ENCODE measurements at regions not wholly inside any gene's neighbourhood (a gene's known extent, or its start where the extent isn't known, plus 50 kb on each side); places are given as distances from the start of the nearest gene placed in this dataset.
A peak's percentile ranks its signal among the peaks of the same experiment; 100 is the strongest.
"Not testable (repeated sequence)": the region's sequence is repeated elsewhere in the genome, so short reads cannot be mapped to it uniquely, and the experiment has no call there.

DNA sequence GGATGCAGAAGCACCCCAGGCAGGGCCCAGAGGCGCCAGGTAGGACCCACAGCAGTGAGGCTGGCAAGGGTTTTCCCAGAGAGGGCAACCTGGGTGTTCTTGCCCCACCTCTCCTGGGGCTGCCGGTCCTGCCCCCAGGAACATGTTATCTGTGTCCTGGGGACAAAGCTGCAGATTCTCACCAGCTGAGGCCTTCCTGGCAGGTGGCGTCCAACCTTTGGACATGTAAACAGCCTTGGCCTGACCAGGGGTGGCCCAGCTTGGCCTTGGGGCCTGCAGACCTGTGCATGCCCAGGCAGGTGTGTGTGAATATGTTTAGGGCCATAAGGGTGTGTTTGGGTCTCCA, 101.8 kb upstream of the LARP1 start:
- DNase-seq (ENCODE audit: low spot score), result no peak

DNA sequence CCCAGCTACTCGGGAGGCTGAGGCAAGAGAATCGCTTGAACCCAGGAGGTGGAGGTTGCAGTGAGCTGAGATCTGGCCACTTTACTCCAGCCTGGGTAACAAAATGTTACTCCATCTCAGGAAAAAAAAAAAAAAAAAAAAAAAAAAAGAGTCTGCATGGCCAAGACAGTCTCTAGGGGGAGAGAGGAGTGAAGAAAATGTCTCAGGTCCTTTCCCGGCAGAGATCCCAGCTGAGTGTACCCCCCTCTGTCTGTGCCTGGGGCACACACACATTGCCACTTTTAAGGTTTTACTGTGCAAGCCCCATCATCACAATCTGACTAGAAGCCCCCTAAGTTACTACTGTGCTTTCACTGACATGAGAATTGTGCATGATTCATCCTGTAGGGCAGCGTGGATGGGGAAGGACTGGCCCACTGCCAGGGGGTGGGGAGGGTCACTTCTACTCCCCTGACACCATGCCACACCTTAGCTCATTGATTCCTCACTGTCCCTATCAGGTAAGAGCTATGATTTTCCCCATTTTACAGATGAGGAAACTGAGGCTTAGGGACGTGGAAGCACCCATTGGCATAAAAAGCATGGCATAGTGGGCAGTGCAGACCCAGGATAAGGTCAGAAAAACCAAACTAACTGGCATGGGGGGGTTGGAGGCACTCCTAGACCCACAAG, 102.3 kb upstream of the LARP1 start:
- DNase-seq (ENCODE audit: low spot score), result no peak

DNA sequence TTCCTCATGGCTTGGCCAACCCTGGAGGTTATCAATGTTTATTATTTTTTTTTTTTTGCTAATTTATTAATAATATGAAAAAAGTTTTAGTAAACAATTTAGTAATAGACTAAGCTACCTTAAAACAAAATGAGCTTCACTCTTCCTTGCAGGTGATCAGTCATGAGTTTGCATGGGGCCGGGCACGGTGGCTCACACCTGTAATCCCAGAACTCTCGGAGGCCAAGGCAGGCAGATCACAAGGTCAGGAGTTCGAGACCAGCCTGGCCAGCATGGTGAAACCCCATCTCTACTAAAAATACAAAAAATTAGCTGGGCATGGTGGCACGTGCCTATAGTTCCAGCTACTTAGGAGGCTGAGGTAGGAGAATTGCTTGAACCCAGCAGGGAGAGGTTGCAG, 103.4 kb upstream of the LARP1 start:
- not testable (repeated sequence) for DNase-seq (ENCODE audit: low spot score)

DNA sequence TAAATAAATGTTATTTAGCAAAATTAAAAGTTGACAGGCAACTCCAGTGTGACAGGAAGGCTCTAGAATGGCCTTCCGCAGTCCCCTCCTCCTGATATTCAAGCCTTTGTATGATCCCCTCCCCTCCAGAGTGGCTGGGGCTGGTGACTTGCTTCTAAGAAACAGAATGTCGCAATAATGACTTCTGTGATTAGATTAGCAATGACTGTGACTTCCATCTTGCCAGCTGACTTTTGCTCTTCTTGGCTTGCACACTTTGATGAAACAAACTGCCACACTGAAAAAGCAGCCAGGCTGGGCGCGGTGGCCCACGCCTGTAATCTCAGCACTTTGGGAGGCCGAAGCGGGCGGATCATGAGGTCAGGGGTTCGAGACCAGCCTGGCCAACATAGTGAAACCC, 106.5 kb upstream of the LARP1 start:
- DNase-seq (ENCODE audit: low spot score), result no peak

DNA sequence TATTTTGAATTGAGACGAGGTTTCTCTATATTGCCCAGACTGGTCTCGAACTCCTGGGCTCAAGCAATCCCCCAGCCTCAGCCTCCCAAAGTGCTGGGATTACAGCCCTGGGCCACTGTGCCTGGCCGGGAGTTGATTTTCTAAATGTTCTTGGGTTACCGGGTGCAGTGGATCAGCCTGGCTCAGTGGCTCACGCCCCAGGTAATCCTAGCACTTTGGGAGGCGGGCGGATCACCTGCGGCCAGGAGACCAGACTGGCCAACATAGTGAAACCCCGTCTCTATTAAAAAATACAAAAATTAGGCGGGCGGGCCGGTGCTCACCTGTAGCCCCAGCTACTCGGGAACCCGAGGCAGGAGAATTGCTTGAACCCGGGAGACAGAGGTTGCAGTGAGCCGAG, 106.9 kb upstream of the LARP1 start:
- DNase-seq (ENCODE audit: low spot score), result no peak

DNA sequence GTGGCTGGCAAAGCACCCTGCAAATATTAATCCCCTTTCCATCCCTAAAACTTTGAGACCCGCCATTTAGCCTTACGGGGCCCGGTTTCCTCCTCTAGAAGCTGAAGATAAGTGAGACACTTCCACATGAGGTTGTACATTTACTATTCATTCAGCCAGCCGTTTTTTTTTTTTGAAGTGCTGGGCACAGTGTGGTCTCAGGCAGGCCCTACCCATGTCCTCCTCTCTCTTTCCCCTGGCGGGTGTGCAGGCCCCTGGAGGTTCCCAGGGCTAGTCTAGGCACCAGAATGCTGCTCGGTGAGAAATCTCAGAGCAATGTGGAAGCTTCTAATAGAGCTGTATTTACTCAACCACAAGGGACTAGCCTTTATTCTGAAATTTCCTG, 107.4 kb upstream of the LARP1 start:
- no peak for DNase-seq (ENCODE audit: low spot score)

DNA sequence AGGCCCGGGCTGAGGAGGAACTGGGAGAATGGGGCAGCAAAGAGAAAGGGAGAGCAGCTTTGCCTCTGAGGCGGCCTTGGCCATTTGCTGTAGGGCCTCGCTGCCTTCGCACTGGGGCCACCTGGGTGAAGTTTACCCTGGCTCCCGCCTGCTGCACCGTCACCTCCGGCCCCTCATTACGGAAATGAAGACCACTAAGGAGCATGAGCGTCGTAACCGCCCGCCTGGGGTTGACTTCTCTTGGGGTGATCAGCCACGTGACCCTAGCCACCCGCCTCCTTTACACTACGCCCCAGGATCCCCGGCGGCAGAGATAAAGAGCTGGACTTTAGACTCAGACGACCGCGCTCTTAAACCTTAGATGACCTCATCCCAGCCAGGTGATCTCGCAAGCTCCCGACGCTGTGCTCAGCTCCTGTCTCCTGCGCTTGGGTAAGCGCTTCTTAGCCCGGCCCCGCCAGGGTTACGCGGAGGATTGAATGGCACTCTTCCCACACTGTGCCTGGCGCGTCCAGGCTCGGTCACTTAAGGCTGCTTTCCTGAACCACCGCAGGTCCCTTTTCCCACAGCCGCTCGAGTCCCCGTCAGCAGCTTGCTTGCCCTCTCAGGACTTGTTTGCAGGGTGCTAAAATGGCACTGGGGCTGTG, 107.9 kb upstream of the LARP1 start:
- DNase-seq (ENCODE audit: low spot score), result no peak

DNA sequence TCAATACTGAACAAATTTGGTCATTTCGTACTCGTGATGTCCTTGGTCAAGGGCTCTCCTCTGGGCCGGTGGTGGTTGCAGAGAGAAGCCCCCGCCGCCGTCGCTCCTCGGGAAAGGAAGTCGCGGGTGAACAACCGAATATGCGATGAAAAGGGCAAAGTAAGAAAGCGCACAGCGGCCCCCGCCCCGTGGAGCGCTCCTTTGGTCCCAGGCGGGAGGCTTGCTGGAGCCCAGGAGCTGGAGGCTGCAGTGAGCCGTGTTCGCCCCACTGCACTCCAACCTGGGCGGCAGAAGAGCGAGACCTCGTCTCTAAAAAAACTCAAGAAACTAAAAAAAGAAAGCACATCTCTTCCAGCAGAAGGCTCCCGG, 108.4 kb upstream of the LARP1 start:
- no peak for DNase-seq (ENCODE audit: low spot score)

DNA sequence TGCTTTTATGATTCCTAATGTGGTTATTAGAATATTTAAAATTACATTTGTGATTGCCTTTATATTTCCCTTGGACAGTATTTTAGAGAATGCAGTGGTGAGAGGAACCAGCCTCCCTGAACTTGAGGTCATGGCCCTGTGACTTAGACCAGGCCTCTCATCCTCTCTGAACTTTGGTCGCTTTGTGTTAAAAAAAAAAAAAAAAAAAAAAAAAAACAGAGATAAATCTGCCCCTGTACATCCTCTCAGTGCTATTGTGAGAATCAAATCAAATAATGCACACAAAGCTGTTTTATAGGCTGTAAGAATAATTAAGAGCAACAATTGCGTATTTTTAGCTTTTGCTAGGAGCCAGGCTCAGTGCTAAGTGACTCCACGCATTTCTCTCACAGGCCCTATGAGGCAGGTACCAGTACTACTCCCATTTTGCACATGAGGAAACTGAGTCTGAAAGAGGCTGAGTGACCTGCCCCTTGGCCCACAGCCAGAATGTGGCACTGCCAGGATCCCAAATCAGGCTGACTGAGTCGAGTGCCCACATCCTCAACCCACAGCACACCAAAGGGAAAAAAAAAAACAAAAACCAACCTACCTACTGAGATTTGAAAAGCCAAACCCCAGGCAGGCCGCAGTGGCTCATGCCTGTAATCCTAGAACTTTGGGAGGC, 110.3 kb upstream of the LARP1 start:
- no peak for DNase-seq (ENCODE audit: low spot score)

DNA sequence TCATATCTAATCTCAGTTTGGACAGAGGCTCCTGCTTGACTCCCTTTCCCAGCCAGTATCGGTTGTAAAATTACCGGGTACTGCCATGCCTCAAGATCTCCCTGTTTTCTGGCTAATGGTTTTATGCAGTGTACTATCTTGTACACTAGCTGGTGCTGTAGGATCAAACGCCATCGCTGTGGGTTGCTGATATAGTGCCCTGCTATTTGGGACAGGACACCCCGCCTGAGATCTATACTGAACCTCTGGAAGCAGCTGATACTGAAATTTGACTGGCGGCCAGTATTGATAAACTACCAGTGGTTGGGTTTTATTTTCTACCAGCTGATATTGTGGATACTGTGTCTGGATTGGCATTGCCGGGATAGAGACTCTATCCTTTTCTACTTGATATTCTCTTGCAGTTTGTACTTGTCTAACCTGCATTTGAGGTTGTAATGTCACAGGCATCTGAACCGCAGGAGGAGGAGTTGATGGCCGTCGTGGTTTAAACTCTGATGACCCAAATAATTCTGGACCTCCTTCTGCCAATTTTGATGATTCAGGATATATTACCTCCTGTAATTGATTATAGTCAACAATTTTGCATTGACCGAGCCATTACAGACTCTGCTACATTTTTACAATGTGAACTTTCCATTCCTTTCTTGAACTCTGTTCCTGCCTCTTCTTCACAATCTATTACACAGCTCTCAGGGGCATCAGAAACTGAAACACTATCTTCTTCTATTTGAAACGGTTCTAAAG, 112.5 kb upstream of the LARP1 start:
- DNase-seq (ENCODE audit: low spot score), result peak; percentile 78

DNA sequence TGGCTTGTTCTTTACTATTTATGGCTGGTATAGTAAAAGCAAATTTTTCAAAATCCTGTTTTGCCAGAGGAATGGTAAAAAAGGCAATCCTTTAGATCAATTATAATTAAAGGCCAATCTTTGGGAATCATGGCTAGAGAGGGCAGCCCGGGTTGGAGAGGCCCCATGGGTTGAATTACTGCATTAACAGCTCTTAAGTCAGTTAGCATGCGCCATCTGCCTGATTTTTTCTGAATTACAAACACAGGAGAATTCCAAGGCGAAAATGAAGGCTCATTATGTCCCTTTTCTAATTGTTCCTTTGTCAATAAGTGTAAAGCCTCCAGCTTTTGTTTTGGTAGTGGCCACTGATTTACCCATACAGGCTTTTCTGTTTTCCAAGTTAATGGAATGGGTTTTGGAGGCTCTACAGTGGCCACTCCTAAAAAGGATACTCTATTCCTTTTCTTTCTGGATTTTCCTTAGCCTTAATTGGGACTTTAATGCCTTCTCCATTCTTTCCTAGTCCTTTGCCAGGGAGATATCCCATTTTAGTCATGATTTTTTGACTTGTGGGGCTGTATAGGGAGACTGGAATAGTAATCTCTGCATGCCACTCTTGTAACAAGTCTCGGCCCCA, 114.9 kb upstream of the LARP1 start:
- peak; percentile 53 for DNase-seq (ENCODE audit: low spot score)

DNA sequence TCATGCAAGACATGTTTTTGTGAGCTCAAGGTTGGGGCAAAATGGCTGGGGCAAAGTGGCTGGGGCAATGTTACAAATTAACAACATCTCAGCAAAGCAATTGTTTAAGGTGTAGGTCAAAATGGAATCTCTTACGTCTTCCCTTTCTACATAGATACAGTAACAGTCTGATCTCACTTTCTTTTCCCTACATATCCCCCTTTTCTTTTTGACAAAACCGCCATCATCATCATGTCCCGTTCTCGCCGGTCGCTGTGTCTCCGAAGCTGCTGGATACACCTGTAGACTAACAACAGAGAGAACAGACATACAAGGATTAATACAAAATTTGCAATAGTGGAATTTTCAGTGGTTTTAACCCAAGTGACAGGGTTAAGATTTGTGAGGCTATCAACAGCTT, 118.4 kb upstream of the LARP1 start:
- not testable (repeated sequence) for DNase-seq (ENCODE audit: low spot score)

DNA sequence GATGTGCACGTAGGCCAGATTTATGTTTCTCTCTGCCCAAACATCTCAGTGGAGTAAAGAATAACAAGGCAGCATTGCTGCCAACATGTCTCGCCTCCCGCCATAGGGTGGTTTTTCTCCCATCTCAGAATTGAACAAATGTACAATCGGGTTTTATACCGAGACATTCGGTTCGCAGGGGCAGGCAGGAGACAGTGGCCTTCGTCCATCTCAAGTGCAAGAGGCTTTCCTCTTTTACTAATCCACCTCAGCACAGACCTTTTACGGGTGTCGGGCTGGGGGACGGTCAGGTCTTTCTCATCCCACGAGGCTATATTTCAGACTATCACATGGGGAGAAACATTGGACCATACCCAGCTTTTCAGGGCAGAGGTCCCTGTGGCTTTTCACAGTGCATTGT, 118.9 kb upstream of the LARP1 start:
- DNase-seq (ENCODE audit: low spot score), result not testable (repeated sequence)

DNA sequence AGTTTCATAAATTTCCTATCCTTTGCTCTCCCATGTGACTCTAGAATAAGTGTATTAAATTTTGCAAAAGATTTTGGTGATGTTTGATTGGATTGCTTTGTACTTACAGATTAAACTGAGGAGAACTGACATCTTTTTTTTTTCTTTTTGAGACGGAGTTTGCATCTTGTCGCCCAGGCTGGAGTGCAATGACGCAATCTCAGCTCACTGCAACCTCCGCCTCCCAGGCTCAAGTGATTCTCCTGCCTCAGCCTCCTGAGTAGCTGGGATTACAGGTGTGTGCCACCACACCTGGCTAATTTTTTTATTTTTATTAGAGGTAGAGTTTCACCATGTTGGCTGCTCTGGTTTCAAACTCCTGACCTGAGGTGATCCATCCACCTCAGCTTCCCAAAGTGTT, 121.4 kb upstream of the LARP1 start:
- not testable (repeated sequence) for DNase-seq (ENCODE audit: low spot score)

DNA sequence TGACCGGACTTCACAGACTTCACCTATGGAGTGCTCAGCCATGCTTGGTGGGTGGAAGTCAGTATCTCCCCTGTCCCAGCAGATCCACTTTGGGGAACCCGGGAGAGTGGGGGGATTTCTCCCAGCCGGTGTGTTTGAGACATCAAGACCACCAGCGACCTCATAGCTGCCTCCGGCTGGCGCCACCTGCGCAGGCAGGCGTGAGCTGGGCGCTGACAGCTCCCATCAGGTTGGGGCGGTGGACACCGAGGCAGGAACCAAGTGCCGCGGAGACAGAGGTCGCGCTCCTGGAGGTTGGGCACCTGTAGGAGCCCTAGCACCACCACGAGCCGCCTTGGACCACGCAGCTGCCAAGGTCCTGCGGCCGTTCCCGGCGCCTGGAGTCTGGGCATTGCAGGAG, 124.0 kb upstream of the LARP1 start:
- DNase-seq (ENCODE audit: low spot score), result no peak

DNA sequence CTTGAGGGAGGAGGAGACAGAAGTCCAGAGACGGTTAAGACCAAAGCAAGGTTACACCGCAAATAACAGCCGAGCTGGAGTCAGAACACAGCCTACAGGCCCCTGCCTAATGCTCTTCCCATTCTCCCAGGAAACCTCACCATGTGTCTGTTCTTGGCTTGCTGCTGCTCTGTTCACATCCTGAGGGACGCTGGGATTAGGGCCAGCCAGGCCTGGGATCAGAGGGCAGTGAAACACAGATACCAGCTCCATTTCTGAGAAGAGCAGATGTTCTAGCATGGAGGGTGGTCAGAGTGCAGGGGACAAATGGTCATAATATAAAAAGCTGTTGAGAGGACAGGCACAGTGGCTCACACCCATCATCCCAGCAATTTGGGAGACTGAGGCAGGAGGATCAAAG, 124.8 kb upstream of the LARP1 start:
- DNase-seq (ENCODE audit: low spot score), result no peak

DNA sequence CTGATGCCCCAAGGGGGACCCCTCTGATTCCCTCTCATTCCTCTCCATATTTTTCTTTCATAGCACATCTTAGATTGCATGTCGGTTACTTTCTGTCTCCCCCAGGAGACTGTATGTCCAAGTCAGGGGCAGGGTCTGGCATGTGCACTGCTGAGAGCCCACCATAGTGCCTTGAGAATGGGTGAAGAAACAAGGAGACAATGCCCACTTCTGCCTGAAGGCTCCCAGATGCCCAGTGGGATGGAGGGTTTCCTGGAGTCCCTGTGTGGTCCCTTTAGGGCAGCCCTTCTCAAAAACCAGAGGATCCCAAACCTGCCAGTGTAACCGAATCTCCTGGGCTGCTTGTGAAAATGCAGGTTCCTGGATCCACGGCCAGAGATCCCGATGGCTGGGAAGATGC, 126.5 kb upstream of the LARP1 start:
- no peak for DNase-seq (ENCODE audit: low spot score)

DNA sequence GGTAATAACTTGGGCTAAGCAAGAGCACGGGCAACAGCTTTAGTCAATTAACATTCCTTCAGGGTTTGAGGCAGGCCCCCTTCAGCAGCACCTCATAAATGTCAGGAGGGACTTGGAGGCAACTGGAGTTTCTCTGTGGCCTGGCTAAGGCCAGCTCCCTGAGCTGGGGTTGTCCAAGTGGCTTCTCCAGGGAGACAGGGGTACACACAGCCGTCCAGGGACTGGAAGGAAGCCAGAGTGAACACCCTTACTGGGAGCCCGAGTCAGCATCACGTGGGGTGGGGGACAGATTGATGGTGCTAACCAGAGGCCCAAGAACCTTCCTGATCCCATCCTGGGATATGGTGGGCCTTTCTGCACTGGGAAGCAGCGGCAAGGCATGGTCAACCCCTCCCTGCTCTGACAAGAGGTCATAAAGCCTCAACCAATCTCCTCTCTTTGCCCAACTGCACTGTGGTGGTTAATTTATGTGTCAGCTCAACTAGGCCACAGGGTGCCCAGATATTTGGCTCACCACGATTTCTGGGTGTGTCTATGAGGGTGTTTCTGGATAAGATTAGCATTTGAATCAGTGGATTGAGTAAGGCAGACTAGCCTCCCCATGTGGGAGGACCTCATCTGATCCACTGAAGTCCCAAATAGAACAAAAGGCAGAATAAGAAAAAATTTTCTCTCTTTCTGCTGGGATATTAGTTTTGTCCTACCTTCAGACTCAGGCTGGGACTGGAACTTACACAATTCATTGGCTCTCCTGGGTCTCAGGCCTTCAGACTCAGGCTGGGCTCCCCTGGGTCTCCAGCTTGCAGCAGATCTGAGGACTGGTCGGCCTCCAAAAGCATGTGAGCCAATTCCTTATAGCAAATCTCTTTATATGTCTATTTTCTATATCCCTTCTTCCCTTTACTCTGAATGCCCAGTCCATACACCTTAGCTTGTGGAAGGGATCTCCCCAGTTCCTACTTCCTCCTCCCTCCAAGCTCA, 127.2 kb upstream of the LARP1 start:
- DNase-seq (ENCODE audit: low spot score), result no peak

DNA sequence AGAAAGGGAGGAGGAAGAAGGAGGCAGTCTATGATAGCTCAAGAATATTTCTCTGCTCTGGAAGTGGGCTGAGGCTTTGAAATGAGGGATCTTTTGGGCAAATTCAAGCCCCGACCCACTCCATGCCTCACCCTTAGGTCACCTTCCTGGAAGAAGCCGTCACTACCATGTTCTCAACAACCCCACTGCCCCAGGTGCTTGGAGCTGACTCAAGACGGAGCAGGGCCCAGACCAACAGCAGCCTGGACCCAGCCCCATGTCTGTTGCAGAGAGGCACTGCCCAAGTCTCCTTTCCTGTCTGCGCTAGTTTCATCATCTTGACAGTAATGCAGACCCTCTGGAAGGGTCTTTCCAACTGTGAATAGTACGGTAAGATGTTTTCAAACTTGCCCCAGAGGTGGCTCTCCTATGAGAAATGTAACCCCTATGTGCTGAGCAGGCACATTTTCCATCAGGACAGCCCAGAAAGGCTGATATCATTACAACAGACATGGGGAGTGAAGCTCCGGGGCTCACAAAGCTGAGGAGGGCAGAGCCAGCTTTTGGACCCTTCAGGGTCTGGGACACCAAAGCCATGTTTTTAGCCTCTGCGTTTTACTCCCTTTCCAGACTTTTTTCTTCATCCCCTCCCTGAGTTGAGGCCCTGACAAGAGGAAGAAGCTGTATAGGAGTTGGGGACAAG, 128.2 kb upstream of the LARP1 start:
- DNase-seq (ENCODE audit: low spot score), result no peak

DNA sequence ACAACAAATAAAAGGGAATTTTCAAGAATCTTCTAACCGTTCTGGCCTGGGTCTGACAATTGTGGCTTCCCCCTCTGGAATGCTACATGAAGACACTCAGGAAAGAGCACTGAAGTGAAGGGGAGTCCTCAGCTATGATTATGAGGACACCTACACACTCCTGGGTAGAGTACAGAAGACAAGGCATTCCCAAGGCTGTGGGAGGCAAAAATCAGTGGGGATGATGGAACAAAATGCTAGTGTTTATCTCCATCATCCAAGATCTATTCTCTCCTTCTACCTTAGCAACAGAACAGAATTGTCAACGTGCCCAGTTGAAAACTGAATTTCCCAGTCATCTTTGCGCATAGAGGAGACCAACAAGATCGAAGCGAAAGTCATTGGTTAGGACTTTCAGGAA, 130.1 kb upstream of the LARP1 start:
- DNase-seq (ENCODE audit: low spot score), result no peak

DNA sequence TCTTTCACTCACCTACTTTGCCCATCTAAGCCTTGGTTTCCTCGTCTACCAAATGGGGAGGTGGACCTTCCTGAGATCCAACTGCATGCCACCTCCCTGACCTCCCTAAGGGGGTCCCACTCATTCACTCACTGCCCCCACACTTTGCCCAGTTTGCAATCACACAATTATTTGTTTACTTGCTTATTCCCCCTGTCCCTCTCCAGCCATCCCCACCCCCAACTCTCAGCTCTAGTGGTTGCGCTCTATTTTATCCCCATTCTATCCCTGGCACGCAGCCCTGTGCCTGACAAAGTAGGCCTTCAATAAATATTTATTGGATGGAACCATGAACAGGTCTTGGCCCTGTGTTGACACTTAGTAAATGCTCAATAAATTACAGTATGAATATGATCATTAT, 130.8 kb upstream of the LARP1 start:
- no peak for DNase-seq (ENCODE audit: low spot score)
